Progenitor cell of endocrine pancreas (in vitro differentiated cells): ENCODE measurements at regions not wholly inside any gene's neighbourhood (a gene's known extent, or its start where the extent isn't known, plus 50 kb on each side); places are given as distances from the start of the nearest gene placed in this dataset.
"Not testable (repeated sequence)": the region's sequence is repeated elsewhere in the genome, so short reads cannot be mapped to it uniquely, and the experiment has no call there.

Experiments used
- DNase-seq: peaks from one replicate; pipeline ENCODE4 v3.0.0; 2021; ENCODE audit warnings: low spot score; ENCODE audit not compliant: unreplicated experiment
- H3K27ac Mint-ChIP-seq: 2 replicates; pipeline ENCODE4 v1.8.0; 2021; ENCODE audit warnings: mild to moderate bottlenecking, moderate library complexity, mixed read lengths
- H3K27me3 Mint-ChIP-seq: 2 replicates; pipeline ENCODE4 v1.8.0; 2021; ENCODE audit warnings: mixed read lengths
- H3K36me3 Mint-ChIP-seq: 2 replicates; pipeline ENCODE4 v1.8.0; 2022; ENCODE audit warnings: mixed read lengths; ENCODE audit not compliant: insufficient read depth
- H3K4me1 Mint-ChIP-seq: 2 replicates; pipeline ENCODE4 v1.8.0; 2021; ENCODE audit warnings: low read depth, mixed read lengths
- H3K4me3 Mint-ChIP-seq: 2 replicates; pipeline ENCODE4 v1.8.0; 2021; ENCODE audit warnings: low read depth, mild to moderate bottlenecking, moderate library complexity, mixed read lengths
- H3K9me3 Mint-ChIP-seq: 2 replicates; pipeline ENCODE4 v1.8.0; 2021; ENCODE audit warnings: low read depth, mixed read lengths
- TF ChIP-seq, protein P1 (sequence below): fragments of 200-600 bp; sonication (generic); IDR thresholded peaks from one replicate; pipeline ENCODE4 v1.5.0; 2021; ENCODE audit warnings: antibody characterized with exemption, mild to moderate bottlenecking; ENCODE audit not compliant: unreplicated experiment

DNA sequence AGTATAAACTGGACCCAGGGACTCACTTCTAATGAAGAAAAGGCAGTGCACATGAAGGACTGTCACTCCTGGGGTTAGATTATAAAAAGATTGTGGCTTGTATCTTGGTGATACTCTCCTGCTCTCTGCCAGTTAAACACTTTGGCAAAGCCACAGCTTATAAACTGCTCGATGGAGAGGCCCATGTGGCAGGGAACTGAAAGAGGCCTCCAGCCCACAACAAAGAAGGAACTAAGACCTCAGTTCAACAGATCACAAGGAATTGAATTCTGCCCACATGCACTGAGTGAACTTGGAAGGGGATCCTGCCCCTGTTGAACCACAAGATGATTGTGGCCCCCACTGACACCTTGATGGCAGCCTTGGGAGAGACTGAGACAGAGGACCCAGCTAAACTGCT is 363.8 kb downstream of the CBLN4 start:
- no peak overlapping the region for H3K27ac Mint-ChIP-seq
- peaks cover 59% of the 10 kb centered on the region for H3K27me3 Mint-ChIP-seq
- H3K4me1 Mint-ChIP-seq: peaks cover 9% of the 10 kb centered on the region
- H3K9me3 Mint-ChIP-seq: no peaks in the 10 kb centered on the region
- TF ChIP-seq, protein P1, sequence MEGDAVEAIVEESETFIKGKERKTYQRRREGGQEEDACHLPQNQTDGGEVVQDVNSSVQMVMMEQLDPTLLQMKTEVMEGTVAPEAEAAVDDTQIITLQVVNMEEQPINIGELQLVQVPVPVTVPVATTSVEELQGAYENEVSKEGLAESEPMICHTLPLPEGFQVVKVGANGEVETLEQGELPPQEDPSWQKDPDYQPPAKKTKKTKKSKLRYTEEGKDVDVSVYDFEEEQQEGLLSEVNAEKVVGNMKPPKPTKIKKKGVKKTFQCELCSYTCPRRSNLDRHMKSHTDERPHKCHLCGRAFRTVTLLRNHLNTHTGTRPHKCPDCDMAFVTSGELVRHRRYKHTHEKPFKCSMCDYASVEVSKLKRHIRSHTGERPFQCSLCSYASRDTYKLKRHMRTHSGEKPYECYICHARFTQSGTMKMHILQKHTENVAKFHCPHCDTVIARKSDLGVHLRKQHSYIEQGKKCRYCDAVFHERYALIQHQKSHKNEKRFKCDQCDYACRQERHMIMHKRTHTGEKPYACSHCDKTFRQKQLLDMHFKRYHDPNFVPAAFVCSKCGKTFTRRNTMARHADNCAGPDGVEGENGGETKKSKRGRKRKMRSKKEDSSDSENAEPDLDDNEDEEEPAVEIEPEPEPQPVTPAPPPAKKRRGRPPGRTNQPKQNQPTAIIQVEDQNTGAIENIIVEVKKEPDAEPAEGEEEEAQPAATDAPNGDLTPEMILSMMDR: no peak
- H3K4me3 Mint-ChIP-seq: no peak overlapping the region
- no peak for DNase-seq
- H3K36me3 Mint-ChIP-seq: no peaks in the 10 kb centered on the region

DNA sequence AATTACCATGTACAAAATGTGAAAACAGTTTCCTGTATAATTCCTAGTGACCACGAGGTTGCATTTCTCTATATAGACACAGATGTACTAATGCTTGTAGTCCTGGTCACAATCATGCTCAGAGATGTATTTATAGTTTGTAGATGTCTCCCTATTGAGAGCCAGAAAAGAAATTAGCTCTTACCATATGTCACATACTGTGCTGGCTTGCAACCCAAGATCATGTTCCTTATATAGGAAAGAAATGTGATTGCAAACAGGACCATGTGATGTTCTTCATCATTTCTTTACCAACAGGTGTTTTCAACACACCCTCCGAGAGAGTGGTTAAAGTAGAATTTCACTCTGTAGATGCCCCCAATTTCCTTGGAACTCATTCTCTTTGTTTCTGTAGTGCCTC is 369.4 kb downstream of the CBLN4 start:
- TF ChIP-seq, protein P1: no peak
- no peaks in the 10 kb centered on the region for H3K9me3 Mint-ChIP-seq
- no peak for DNase-seq
- H3K4me3 Mint-ChIP-seq: no peak overlapping the region
- H3K27me3 Mint-ChIP-seq: peaks cover 67% of the 10 kb centered on the region
- H3K27ac Mint-ChIP-seq: no peak overlapping the region
- peaks cover 29% of the 10 kb centered on the region for H3K4me1 Mint-ChIP-seq
- no peaks in the 10 kb centered on the region for H3K36me3 Mint-ChIP-seq

DNA sequence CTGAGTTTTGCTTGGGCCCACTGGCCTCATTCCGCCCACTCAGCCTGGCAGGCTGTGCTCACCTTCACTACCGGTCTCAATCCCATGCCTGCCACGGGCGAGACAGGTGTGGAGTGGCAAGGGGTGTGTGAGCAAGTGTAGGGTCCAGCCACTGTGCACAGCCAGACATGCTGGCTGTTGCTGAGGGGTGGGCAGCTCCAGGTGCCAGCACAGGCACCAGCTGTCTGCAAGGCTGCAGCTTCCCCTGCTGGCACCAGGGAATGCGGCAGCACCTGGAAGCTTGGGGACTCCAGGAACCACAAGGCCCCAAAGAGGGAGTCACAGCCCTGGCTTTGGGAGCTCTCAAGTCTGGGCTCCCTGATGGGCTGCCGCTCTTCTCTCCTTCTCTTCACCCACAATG is 372.7 kb downstream of the CBLN4 start:
- Mint-ChIP-seq H3K4me3 (no peak overlapping the region), H3K4me1 (peaks cover 29% of the 10 kb centered on the region), H3K36me3 (no peaks in the 10 kb centered on the region), H3K27me3 (peaks cover 51% of the 10 kb centered on the region), H3K27ac (no peak overlapping the region), H3K9me3 (no peaks in the 10 kb centered on the region)
- no peak for DNase-seq
- TF ChIP-seq, protein P1: peak; percentile 9

DNA sequence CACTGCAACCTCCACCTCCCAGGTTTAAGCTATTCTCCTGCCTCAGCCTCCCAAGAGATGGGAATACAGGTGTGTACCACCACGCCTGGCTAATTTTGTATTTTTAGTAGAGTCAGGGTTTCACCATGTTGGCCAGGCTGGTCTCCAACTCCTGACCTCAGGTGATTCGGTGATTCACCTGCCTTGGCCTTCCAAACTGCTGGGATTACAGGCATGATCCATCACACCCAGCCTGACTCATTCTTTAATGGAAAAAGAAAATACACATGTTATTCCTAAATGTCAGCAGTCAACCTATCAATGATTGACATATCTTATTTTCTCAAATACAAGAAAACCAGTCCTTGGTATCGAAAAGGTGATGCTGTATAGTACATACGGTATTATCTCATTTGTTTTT is 376.2 kb downstream of the CBLN4 start:
- not testable (repeated sequence) for H3K9me3 Mint-ChIP-seq, H3K36me3 Mint-ChIP-seq, H3K4me1 Mint-ChIP-seq, DNase-seq, H3K27ac Mint-ChIP-seq, H3K4me3 Mint-ChIP-seq
- H3K27me3 Mint-ChIP-seq: peaks cover 32% of the 10 kb centered on the region

DNA sequence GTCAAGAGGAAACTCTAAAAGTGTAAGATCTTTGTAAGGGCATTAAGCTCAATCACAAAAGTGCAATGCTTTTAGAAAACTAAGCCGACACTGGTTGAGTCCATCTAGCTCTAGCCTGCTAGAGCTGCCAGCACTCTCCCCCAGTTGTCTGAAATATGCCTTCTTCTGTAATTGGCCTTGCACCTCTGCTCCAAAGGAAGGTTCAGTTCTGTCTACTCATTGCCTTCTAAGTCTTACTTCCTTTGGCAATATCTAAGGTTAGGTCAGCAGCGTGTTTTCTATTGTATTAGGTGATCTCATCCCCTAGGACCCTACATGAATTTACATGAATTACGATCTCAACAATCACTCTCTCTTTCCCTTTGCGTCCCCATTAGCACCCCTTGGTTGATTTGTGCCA is 378.6 kb downstream of the CBLN4 start:
- Mint-ChIP-seq H3K36me3 (no peaks in the 10 kb centered on the region), H3K4me1 (no peaks in the 10 kb centered on the region)
- TF ChIP-seq, protein P1: no peak

DNA sequence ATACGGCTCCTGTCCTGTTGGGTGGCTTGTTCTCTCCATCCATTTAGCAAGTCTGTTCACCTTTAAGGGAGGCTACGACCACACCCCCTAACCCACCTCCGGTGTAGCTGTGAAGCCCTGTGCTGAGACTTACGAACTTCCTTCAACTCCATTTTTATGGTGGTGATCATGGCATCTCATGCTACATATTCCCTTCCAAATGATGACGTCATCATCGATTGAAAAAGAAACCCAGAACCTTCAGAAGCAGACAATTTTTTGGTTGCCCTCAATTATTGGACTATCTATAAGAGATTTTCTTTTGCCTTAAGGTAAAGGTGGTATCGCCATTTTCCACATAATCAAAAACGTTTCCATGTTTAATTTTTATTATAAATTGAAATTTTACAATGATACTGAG is 389.0 kb downstream of the CBLN4 start:
- DNase-seq: no peak
- Mint-ChIP-seq H3K9me3 (peaks cover 6% of the 10 kb centered on the region), H3K4me3 (no peak overlapping the region), H3K27ac (no peak overlapping the region), H3K36me3 (no peaks in the 10 kb centered on the region), H3K4me1 (no peaks in the 10 kb centered on the region), H3K27me3 (no peaks in the 10 kb centered on the region)
- TF ChIP-seq, protein P1: no peak

More for the DNA sequence above, 378.6 kb downstream of the CBLN4 start:
- Mint-ChIP-seq H3K4me3 (no peak overlapping the region), H3K27ac (no peak overlapping the region), H3K27me3 (peaks cover 16% of the 10 kb centered on the region), H3K9me3 (peaks cover 5% of the 10 kb centered on the region)
- no peak for DNase-seq
